ENCODE measurements at regions not wholly inside any gene's neighbourhood (a gene's known extent, or its start where the extent isn't known, plus 50 kb on each side); places are given as distances from the start of the nearest gene placed in this dataset.

DNA sequence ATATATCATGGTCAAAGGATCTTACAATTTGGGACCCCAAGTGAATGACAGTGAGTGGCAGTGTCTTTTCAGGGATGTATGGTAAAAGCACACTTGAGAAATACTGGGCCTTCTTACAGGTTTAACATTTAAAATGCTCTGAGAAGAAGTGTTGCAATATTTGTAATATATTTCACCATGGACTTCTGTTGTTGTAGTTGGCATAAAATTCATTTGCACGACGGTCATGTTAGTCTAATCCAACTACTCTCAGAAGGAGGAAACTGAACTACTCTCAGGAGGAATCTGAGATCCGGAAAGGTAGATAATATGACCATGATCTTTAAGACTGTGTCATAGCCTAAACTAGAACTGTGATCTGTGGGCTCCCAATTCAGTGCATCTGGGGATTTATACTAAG lies 700.1 kb downstream of the HDGFL1 start:
- H3K36me3 ChIP-seq (ENCODE audit: insufficient read depth, low read length), result no peaks in the 10 kb centered on the region
- H3K9me3 ChIP-seq (ENCODE audit: low read length), result no peaks in the 10 kb centered on the region
- no peak overlapping the region for H3K4me2 ChIP-seq (ENCODE audit: low read length)
- H3K27me3 ChIP-seq (ENCODE audit: insufficient read depth, low read depth, low read length), result no peaks in the 10 kb centered on the region
- H3K9ac ChIP-seq (ENCODE audit: low read length), result no peak overlapping the region
- TF ChIP-seq TAF1 (IDR thresholded peaks at IDR 0.05; ENCODE audit: low read depth) (no peak), MXI1 (conservative IDR thresholded peaks at IDR 0.05; ENCODE audit: poor library complexity, severe bottlenecking) (no peak), EP300 (conservative IDR thresholded peaks at IDR 0.05; ENCODE audit: poor library complexity, severe bottlenecking) (no peak), EZH2 (IDR thresholded peaks at IDR 0.05; ENCODE audit: borderline replicate concordance, insufficient read depth, low read length, poor library complexity, severe bottlenecking) (no peak), RAD21 (conservative IDR thresholded peaks at IDR 0.05) (no peak), POLR2AphosphoS5 (IDR thresholded peaks at IDR 0.05) (no peak), SMC3 (conservative IDR thresholded peaks at IDR 0.05; ENCODE audit: poor library complexity) (no peak)
- TF ChIP-seq, protein P1, sequence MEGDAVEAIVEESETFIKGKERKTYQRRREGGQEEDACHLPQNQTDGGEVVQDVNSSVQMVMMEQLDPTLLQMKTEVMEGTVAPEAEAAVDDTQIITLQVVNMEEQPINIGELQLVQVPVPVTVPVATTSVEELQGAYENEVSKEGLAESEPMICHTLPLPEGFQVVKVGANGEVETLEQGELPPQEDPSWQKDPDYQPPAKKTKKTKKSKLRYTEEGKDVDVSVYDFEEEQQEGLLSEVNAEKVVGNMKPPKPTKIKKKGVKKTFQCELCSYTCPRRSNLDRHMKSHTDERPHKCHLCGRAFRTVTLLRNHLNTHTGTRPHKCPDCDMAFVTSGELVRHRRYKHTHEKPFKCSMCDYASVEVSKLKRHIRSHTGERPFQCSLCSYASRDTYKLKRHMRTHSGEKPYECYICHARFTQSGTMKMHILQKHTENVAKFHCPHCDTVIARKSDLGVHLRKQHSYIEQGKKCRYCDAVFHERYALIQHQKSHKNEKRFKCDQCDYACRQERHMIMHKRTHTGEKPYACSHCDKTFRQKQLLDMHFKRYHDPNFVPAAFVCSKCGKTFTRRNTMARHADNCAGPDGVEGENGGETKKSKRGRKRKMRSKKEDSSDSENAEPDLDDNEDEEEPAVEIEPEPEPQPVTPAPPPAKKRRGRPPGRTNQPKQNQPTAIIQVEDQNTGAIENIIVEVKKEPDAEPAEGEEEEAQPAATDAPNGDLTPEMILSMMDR (IDR thresholded peaks at IDR 0.05; ENCODE audit: poor library complexity, severe bottlenecking), result no peak
- TF ChIP-seq, protein P2, sequence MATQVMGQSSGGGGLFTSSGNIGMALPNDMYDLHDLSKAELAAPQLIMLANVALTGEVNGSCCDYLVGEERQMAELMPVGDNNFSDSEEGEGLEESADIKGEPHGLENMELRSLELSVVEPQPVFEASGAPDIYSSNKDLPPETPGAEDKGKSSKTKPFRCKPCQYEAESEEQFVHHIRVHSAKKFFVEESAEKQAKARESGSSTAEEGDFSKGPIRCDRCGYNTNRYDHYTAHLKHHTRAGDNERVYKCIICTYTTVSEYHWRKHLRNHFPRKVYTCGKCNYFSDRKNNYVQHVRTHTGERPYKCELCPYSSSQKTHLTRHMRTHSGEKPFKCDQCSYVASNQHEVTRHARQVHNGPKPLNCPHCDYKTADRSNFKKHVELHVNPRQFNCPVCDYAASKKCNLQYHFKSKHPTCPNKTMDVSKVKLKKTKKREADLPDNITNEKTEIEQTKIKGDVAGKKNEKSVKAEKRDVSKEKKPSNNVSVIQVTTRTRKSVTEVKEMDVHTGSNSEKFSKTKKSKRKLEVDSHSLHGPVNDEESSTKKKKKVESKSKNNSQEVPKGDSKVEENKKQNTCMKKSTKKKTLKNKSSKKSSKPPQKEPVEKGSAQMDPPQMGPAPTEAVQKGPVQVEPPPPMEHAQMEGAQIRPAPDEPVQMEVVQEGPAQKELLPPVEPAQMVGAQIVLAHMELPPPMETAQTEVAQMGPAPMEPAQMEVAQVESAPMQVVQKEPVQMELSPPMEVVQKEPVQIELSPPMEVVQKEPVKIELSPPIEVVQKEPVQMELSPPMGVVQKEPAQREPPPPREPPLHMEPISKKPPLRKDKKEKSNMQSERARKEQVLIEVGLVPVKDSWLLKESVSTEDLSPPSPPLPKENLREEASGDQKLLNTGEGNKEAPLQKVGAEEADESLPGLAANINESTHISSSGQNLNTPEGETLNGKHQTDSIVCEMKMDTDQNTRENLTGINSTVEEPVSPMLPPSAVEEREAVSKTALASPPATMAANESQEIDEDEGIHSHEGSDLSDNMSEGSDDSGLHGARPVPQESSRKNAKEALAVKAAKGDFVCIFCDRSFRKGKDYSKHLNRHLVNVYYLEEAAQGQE (IDR thresholded peaks at IDR 0.05; ENCODE audit: borderline replicate concordance), result no peak
- H3K9me2 ChIP-seq (ENCODE audit: insufficient read depth, low read length), result no peaks in the 10 kb centered on the region
- no peaks in the 10 kb centered on the region for H3K79me2 ChIP-seq (replicated peaks; ENCODE audit: insufficient read depth, low read length)
- no peak overlapping the region for H2AFZ ChIP-seq (ENCODE audit: low read depth, low read length)
- H3K27ac ChIP-seq (ENCODE audit: low read length), result no peak overlapping the region
- H3K4me3 ChIP-seq (ENCODE audit: low read length), result no peak overlapping the region
- no peaks in the 10 kb centered on the region for H4K20me1 ChIP-seq (ENCODE audit: insufficient read depth)
- no peaks in the 10 kb centered on the region for H3F3A ChIP-seq (ENCODE audit: insufficient read depth, low read length, poor library complexity, severe bottlenecking)

DNA sequence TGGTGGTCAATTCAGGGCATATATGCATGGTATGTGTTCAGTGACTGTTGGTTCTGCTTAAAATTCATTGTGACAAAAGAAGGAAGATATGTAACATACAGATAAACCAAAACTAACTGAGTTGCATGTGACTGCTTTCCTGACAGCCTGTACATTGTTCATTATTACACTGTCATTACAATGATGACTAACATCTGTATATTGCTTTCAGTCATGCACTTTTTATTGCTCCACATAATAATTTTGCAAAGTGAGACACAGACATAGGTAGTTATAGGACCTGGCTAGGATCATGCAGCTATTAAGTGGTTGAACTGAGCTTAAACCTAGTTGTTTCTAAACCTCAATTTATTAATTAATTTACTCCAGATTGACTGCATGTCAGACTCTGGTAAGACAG lies 703.2 kb downstream of the HDGFL1 start:
- TF ChIP-seq EP300 (conservative IDR thresholded peaks at IDR 0.05; ENCODE audit: poor library complexity, severe bottlenecking) (peak; percentile 61), POLR2AphosphoS5 (IDR thresholded peaks at IDR 0.05) (peak; percentile 53), EZH2 (IDR thresholded peaks at IDR 0.05; ENCODE audit: borderline replicate concordance, insufficient read depth, low read length, poor library complexity, severe bottlenecking) (no peak), RAD21 (conservative IDR thresholded peaks at IDR 0.05) (no peak)
- no peaks in the 10 kb centered on the region for H3F3A ChIP-seq (ENCODE audit: insufficient read depth, low read length, poor library complexity, severe bottlenecking)
- H3K27ac ChIP-seq (ENCODE audit: low read length), result no peak overlapping the region
- no peaks in the 10 kb centered on the region for H4K20me1 ChIP-seq (ENCODE audit: insufficient read depth)
- H3K4me3 ChIP-seq (ENCODE audit: low read length), result no peak overlapping the region
- H2AFZ ChIP-seq (ENCODE audit: low read depth, low read length), result no peak overlapping the region
- H3K79me2 ChIP-seq (replicated peaks; ENCODE audit: insufficient read depth, low read length), result no peaks in the 10 kb centered on the region
- H3K9me2 ChIP-seq (ENCODE audit: insufficient read depth, low read length), result no peaks in the 10 kb centered on the region
- H3K36me3 ChIP-seq (ENCODE audit: insufficient read depth, low read length), result no peaks in the 10 kb centered on the region
- H3K9ac ChIP-seq (ENCODE audit: low read length), result no peak overlapping the region
- no peaks in the 10 kb centered on the region for H3K27me3 ChIP-seq (ENCODE audit: insufficient read depth, low read depth, low read length)
- H3K9me3 ChIP-seq (ENCODE audit: low read length), result no peaks in the 10 kb centered on the region
- H3K4me2 ChIP-seq (ENCODE audit: low read length), result no peak overlapping the region

Data from neural cell (in vitro differentiated cells).